ENCODE measurements at regions not wholly inside any gene's neighbourhood (a gene's known extent, or its start where the extent isn't known, plus 50 kb on each side); places are given as distances from the start of the nearest gene placed in this dataset.

- no peak overlapping the region for H3K4me2 ChIP-seq (ENCODE audit: insufficient read depth in 1 of 2, low read depth in 2 of 2, low read length in 2 of 2)
- no peak overlapping the region for H3K56ac ChIP-seq (replicated peaks; ENCODE audit: insufficient read length, low read depth, low read length)
- H2AFZ ChIP-seq (ENCODE audit: low read length), result no peak overlapping the region
- no peak overlapping the region for H2BK12ac ChIP-seq (ENCODE audit: low read depth, low read length)
- H3K4me1 ChIP-seq (replicated peaks in 1 of 4; ENCODE audit: control insufficient read depth in 3 of 4, insufficient read depth in 4 of 4, low read length in 3 of 4), result no peaks in the 10 kb centered on the region
- no peak overlapping the region for H2BK5ac ChIP-seq (ENCODE audit: low read depth, low read length)
- CTCF ChIA-PET (ENCODE audit: partially characterized antibody), result interaction anchor here (1.3 to 1.5 kb wide), 2 partner anchors 224 to 226 kb away, joined by 3 to 4 read pairs; no protein-coding TSS in a partner anchor
- no peak overlapping the region for H4K8ac ChIP-seq (ENCODE audit: extremely low read depth, insufficient read depth, low read length)
- H2BK120ac ChIP-seq (replicated peaks; ENCODE audit: low read depth, low read length), result no peak overlapping the region
- DNase-seq (ENCODE audit: low read depth in 1 of 2, low spot score in 2 of 2) (no peak), FAIRE-seq (no peak)
- H3K23me2 ChIP-seq (ENCODE audit: low read depth, low read length), result no peaks in the 10 kb centered on the region
- no peak overlapping the region for H4K5ac ChIP-seq (ENCODE audit: insufficient read length, low read depth, low read length)
- H2BK20ac ChIP-seq (ENCODE audit: low read length), result no peak overlapping the region
- H3K4me3 ChIP-seq (ENCODE audit: extremely low read depth in 1 of 4, insufficient read depth in 2 of 4, low read depth in 3 of 4, low read length in 4 of 4), result no peak overlapping the region
- H3K18ac ChIP-seq (ENCODE audit: extremely low read depth, low read length), result no peak overlapping the region
- H3K79me1 ChIP-seq (ENCODE audit: low read depth, low read length), result no peaks in the 10 kb centered on the region
- H2AK5ac ChIP-seq (ENCODE audit: low read depth, low read length), result no peak overlapping the region
- no peak overlapping the region for H3K14ac ChIP-seq (ENCODE audit: insufficient read length)
- TF ChIP-seq TBP (IDR thresholded peaks at IDR 0.05; ENCODE audit: low read depth, low read length) (no peak), SP4 (IDR thresholded peaks at IDR 0.05; ENCODE audit: low read length) (no peak), HDAC6 (IDR thresholded peaks at IDR 0.05; ENCODE audit: low read depth, low read length) (no peak), RNF2 (IDR thresholded peaks at IDR 0.05; ENCODE audit: borderline replicate concordance, low read depth, low read length, missing control alignments, poor library complexity, severe bottlenecking) (no peak), ASH2L (IDR thresholded peaks at IDR 0.05; ENCODE audit: low read length) (no peak), SP2 (IDR thresholded peaks at IDR 0.05; ENCODE audit: low read length) (no peak), BCL11A (IDR thresholded peaks at IDR 0.05; ENCODE audit: low read depth in 2 of 2, low read length in 2 of 2) (no peak), SIN3A (conservative IDR thresholded peaks at IDR 0.05 in 1 of 2, IDR thresholded peaks at IDR 0.05 in 1 of 2; ENCODE audit: low read depth in 1 of 2, low read length in 2 of 2) (no peak), CREB1 (IDR thresholded peaks at IDR 0.05) (no peak), POU5F1 (IDR thresholded peaks at IDR 0.05; ENCODE audit: low read depth, low read length) (no peak), SUZ12 (IDR thresholded peaks at IDR 0.05; ENCODE audit: low read length) (no peak)
- no peak overlapping the region for H3K9ac ChIP-seq (replicated peaks in 1 of 4; ENCODE audit: extremely low read depth in 1 of 4, low read depth in 3 of 4, low read length in 3 of 4)
- no peak overlapping the region for H3K23ac ChIP-seq (ENCODE audit: insufficient read length)
- POLR2A ChIA-PET (ENCODE audit: partially characterized antibody), result no interaction called here
- 90% methylated on average over 4 of the region's 4 CpGs; no CpG with 5 or more reads in 1 of the 2 experiments for WGBS, 2 experiments (ENCODE audit: extremely low coverage in 1 of 2, insufficient coverage in 1 of 2, insufficient read length in 1 of 2, insufficient replicate concordance in 2 of 2, low coverage in 1 of 2, low lambda C conversion rate in 2 of 2, missing lambda C conversion rate in 1 of 2)
- no peaks in the 10 kb centered on the region for H3K79me2 ChIP-seq (ENCODE audit: control insufficient read depth in 1 of 2, insufficient read depth in 2 of 2, low read length in 2 of 2)
- H3K9me3 ChIP-seq (ENCODE audit: insufficient read depth in 2 of 2, low read depth in 1 of 2, low read length in 1 of 2), result no peaks in the 10 kb centered on the region
- H3K36me3 ChIP-seq (ENCODE audit: control insufficient read depth in 2 of 4, insufficient read depth in 4 of 4, low read length in 3 of 4), result no peaks in the 10 kb centered on the region
- no peak overlapping the region for H3K27ac ChIP-seq (ENCODE audit: low read depth, low read length)
- no peak overlapping the region for H2BK15ac ChIP-seq (ENCODE audit: low read length)
- no peaks in the 10 kb centered on the region for H3K27me3 ChIP-seq (replicated peaks in 1 of 4; ENCODE audit: control insufficient read depth in 3 of 4, extremely low read depth in 1 of 4, insufficient read depth in 3 of 4, low read length in 3 of 4)
- no peak overlapping the region for H3K4ac ChIP-seq (replicated peaks; ENCODE audit: insufficient read length, low read depth, low read length)
- H4K20me1 ChIP-seq (replicated peaks in 1 of 2; ENCODE audit: control insufficient read depth in 1 of 2, insufficient read depth in 2 of 2, low read length in 2 of 2), result no peaks in the 10 kb centered on the region
- H4K91ac ChIP-seq (replicated peaks; ENCODE audit: insufficient read length, low read length), result no peak overlapping the region
Measured at GRCh38 chr6:149208134-149208601, 109.3 kb upstream of the TAB2 start.

Measured in H1 (cell line).